Left kidney (tissue), 1 donor: ENCODE measurements at regions not wholly inside any gene's neighbourhood (a gene's known extent, or its start where the extent isn't known, plus 50 kb on each side); places are given as distances from the start of the nearest gene placed in this dataset.
"Not testable (repeated sequence)": the region's sequence is repeated elsewhere in the genome, so short reads cannot be mapped to it uniquely, and the experiment has no call there.

ENCODE experiments used
- DNase-seq: peaks from one replicate; pipeline ENCODE4 v3.0.0-alpha.2; 2013

DNA sequence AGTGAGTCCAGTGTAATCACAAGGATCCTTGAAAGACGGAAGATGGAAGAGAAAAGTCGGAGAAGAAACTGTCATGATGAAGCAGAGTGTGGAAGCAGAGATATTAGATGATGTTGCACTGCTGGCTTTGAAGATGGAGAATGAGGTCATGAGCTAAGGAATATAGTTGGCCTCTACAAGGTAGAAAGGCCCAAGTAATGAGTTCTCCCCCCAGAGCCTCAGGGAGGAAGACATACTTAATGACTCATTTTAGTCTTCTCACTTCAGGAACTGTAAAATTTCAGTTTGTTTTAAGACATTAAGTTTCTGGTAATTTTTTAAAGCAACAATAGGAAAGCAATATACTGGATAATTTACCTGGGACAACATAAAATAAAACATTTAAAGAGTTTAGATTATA is 1331.5 kb upstream of the PCDH20 start:
- DNase-seq, result no peak

DNA sequence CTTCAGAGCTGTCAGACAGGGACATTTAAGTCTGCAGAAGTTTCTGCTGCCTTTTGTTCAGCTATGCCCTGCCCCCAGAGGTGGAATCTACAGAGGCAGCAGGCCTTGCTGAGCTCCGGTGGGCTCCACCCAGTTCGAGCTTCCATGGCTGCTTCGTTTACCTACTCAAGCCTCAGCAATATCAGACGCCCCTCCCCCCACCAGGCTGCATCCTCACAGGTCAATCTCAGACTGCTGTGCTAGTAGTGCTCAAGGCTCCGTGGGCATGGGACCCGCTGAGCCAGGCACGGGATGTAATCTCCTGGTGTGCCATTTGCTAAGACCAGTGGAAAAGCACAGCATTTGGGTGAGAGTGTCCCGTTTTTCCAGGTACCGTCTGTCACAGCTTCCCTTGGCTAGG is 1314.1 kb upstream of the PCDH20 start:
- DNase-seq, result not testable (repeated sequence)

DNA sequence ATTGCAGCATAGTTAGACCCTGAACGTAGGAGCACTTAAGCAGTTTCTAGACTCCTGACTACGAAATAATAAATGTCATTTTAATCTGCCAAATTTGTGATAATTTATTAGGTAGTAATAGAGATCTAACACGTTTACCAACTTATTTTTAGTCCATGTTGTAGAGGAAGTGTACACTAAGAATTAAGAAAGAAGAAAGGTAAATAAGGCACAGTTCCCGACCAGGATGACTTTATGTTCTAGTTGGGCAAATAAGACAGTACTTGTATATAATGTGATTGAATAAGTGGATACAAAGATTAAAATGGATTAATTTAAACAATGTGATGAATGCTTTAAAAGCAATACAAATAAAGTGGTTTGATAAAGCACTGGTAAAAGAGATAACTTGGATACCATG is 1306.2 kb upstream of the PCDH20 start:
- no peak for DNase-seq

DNA sequence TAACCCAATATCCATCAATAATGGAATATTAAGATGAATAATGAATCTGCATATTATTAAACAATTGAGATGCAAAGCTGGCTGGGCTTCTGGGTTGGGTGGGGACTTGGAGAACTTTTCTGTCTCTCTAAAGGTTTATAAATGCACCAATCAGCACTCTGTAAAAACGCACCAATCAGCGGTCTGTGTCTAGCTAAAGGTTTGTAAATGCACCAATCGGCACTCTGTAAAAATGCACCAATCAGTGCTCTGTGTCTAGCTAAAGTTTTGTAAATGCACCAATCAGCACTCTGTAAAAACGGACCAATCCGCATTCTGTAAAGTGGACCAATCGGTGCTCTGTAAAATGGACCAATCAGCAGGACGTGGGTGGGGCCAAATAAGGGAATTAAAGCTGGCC is 1296.3 kb upstream of the PCDH20 start:
- not testable (repeated sequence) for DNase-seq

DNA sequence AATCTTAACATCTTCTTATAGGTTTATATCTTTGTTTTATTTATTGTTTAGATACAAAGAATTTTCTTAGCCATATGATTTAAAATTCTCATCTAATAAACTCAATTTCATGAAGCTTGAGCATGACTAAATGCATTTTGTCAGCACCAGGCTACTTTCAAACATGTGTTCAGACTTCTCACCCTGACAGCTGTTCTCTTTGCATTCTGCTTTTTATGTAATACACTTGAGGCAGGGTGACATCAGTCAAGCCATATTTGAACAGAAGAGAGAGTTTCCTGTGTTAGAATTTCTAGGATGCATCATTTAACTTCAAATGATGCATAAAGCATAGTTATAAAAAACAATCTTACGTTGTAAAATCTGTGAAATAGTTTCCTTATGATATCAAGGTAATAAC is 1295.1 kb upstream of the PCDH20 start:
- no peak for DNase-seq

DNA sequence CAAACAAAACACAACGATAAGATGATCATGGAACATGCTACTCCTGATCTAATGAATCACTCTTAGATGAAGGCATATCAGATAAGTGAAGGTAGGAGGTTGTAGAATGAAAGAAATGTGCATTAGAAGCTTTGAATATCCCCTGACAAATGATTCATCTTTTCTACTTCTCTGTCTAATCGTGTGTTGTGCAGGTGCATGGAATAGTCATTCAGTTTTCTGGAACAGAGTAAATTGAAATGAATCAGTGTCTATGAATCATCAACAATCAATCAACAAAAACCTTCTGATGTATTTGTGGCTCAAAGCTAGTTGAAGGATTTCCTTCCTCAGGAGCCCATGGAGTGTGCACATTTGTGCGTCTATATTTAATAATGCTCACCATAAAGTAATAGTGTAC is 1290.4 kb upstream of the PCDH20 start:
- no peak for DNase-seq

DNA sequence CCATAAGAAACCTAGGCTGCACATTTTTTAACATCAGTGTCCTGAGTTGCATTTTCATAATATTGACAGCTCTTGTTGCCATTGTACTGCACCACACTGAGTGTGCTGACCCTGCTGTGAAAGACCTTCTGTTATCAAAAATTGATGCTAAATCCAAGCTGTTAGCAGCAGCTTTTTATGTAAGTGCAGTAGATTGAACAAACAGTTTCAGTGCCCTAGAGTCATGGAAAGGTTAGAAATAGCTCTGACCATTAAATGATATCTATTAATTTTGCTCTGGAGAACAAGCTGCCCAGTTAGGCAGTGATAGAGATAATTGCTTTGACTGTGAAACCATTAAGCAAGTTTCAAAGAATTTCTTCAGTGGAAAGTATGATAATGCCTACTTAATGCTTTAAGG is 1289.2 kb upstream of the PCDH20 start:
- DNase-seq, result no peak

DNA sequence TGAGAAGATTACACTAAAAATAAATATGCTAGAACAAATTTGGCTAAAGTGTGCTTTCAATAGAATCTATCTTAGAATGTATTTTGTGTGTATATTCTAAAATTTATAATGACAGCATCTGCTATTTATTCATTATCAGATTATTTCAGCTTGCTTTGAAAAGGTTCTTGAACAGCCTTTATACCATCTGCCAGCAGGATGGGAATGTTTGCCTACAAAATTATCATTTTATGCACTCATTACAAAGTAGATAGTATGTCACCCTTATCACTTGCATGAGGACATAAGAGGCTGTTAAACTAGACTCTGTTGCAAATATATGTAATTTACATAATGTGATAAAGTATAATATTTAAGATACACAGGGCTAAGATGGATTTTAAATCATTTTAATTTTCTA is 1286.9 kb upstream of the PCDH20 start:
- DNase-seq, result no peak

DNA sequence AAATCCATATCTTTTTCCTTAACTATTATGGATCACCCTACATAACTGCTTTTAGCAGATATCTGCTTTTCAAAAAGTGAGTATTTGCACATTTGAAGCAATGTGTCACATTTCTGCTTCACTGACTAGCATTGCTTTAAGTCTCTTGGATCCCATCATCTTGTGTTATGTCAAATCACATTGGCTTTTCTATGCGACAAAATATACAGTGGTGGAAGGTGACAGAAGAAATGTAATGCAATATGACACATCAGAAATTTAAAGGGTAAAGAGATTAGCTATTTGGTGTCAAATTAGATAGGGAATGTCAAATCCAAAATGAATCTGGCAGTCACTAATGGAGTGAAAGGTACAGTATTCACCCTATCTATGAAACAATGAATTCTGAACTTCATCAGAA is 1282.1 kb upstream of the PCDH20 start:
- no peak for DNase-seq

DNA sequence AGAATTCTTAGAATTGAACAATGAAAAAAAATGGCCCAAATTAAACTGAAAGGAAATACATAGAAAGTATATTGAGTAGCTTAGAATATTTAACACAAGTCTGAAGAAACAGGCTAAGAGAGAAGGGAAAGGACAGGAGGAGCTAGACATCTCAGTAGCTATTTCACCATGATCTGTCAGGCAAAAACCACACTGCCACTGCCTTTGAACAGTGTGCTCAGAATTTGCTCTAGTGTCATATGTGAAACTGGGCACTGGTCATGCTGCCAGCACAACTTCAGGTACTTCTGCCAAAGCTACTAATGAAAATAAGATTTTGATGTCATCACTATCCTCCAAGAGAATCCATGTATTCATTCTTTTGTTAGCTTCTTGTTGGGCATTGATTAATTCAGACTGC is 1280.8 kb upstream of the PCDH20 start:
- no peak for DNase-seq

DNA sequence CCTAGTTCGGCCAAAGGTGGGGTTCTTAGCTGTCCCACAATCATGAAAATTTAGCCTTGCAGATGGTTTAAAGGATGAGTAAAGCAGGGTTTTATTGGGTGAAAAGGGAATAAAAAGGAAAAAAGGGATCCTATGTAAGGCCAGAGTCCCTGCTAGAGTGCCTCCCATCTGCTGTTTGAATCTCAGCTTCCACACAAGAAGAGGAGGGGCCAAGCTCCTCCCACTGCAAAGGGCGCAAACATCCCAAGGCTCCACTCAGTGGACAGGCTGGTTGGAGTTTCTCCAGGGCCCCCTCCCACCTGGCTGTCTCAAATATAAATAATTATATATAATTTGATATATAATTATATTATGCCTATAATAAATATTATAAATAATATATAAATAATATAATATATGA is 1272.1 kb upstream of the PCDH20 start:
- DNase-seq, result no peak

DNA sequence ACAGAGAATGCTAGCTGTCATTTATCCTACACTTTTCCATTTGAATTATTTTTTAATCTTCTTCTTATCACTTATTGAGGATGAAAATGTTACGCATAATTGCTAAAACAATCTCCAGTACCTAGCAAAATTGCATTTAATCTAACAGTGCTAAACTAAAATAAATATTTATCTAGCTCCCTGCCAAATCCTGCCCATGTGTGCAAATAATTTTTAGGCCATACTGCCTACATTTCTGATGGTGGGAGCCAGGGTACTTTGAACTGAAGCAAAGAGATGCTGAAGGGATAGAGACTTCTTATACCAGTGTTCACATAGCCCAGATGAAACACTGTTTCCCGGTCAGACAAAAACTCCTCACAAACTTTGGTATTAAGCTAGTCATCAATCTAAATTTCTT is 1268.7 kb upstream of the PCDH20 start:
- DNase-seq, result no peak

DNA sequence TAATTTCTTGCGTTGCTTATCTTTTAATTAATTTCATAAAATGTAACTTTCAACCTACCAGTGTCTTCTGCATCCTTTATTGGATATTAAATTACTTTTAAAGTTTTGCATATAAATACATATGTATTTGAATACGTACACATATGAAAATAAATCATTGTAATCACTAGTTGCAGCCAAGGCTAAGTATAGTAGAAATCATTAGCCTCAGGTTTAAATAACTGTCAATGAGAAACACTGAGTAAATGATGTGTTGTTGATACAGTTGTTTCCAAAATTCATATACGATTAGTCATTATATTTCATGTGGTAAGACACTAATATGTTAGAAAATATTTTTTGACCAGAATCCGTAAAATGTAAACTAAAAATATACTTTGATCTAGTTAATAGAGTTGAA is 1267.1 kb upstream of the PCDH20 start:
- no peak for DNase-seq

DNA sequence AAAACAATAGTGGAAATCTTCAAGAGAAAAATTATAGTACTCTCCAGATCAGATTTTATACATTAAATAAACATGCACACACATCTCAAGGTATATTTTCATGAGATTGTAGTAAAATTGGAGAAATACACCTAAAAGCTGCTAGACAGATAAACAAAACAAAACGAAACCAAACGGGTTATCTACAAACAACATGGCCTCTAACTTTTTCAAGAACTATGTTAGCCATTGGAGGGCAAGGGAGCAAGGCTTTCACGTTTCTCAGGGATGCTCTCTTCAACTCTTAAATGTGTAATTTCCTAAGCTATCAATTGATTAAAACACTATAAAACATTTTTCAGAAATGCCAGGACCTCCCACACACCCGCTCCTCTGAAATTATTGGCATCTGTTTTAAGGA is 1262.4 kb upstream of the PCDH20 start:
- no peak for DNase-seq

DNA sequence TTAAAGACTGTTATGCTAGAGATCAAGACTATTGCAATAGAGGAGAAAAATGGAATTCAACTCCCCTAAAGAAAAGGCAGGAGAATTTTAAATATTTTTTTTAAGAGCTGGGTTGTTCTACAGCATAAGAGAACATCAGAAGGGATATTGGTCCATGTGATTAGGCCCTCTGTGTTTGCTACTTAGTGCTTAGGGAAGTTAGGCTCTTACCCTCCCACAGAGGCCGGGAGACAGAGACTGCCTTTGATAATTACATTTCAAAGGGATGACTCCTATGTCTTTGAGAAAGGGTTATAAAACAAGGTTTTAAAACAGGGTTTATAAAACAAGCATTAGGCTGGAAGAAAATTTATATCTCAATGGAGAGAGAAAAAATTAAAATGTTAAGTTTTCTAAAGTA is 1248.1 kb upstream of the PCDH20 start:
- DNase-seq, result no peak

DNA sequence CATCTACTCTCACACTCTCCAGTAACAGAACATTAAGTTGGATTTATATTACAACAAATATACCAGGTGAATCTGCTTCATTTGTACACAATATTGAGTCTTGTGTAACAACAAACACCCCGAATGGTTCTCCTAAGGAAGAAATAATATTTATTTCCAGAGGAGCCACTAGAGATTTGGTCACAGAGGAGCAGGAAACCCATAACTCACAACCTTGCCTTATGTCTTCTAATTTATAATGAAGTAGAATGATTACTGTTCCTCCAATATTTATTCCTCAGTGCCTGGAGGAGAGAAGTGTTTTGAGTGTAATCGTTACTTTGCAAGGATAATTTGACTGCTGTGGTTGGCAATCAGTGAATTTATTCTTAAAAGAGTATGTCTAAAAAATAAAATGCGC is 1243.7 kb upstream of the PCDH20 start:
- DNase-seq, result no peak

DNA sequence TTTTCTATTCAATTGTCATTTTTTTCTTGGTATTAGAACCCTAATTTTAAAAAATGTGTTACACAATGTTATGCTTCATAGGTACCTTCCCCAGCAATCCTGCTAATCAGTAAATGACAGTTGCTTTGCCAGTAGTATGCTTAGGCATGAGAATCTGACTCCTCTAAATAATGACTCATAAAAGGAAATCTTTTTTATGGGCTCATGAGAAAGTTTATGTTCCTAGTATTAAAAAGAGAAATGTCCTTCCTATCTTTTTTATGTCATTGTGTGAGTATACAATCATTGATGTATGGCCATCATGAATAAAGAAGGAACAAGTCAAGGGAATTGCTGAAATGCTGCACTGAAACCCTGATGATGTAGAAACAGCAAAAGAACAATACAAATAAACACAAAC is 1237.7 kb upstream of the PCDH20 start:
- no peak for DNase-seq

DNA sequence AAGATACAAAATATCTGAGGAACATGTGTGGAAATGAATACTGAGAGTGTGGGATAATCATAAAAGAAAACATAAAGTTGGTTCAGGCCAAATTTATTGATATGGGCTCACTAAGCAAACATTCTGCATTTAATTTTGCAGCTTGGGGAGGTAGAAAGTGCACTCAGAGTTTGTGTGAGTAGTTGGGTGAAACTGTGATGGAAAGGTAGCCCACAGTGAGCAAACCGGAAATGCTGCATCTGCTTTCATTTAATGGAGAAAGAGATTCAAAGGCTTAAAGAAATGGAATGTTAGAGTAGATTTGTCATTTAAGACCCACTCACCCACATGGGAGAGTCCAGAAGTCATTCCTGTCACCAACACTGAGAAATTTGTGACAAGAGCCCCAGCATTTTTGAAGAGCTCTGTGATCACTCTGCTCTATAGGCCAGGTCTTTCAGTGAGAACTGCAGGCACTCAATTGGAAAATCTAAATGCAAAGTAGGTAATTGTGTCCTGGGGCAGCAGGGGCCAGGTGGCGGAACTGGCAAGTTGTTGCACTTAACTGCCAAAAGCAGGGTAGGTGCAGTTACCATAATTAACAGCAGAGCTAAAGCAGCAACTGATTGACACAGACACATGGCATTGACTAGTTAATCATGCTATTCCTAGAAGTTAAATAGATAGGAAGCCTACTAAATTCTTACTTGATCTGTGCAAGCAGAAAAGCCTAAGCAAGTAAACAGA is 1228.3 kb upstream of the PCDH20 start:
- DNase-seq, result peak; percentile 3

DNA sequence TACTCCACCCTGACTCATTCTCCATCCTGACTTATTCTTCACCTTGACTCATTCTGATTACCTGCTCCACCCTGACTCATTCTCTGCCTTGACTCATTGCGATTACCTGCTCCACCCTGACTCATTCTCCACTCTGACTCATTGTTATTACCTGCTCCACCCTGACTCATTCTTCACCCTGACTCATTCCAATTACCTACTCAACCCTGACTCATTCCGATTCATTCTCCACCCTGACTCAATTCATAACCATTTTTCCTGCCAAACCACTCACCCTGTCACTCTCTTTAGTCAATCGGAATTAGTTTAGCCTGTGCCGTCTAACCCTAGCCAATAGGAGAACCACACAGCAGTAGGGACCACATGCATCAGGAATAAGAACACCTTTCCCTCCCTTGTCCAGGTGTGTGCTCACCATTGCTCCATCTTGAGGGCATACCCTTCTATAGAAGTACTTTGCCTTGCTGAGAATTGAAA is 1227.4 kb upstream of the PCDH20 start:
- no peak for DNase-seq

DNA sequence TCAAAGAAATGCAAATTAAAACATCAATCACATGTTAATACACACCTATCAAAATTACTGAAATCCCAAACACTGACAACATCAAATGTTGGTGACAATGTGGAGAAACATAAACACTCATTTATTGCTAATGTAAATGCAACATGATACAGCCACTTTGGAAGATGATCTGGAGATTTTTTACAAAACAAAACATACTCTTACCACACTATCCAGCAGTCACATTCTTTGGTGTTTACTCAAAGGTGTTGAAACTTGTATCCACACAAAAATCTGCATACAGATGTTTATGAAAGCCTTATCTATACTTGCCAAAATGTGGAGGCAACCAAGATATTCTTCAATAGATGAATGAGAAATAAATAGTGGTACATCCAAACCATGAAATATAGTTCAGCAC is 1219.5 kb upstream of the PCDH20 start:
- no peak for DNase-seq

DNA sequence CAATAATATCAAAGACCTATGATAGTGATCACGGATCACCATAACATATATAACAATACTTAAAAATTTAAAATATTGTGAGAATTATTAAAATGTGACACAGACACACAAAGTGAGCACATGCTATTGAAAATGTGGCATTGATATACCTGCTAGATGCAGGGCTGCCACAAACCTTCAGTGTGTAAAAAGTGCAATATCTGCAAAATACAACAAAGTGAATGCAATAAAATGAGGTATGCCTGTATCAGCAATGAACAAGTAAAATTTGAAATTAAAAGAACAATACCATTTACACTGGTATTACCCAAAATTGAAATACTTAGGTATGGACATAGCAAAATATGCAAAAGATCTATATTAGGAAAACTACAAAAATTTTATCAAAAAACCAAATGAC is 1217.8 kb upstream of the PCDH20 start:
- DNase-seq, result no peak

DNA sequence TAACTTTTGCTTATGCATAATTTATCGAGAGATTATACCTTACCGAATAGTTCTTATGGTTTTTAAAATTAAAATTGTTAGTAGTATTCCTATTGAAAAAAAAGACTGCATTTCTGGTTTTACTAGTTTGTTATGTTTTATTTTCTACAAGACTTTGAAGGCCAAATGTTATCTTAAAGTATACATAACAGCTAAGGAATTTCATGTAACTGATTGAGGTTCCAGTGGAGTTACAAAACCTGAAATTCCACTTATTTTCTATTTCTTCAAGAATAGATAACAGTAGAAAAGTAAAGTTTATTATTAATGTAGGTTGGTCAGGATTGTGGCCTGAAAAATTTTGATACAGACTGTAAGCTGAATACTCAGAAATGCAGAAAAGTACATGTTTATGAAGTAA is 1216.0 kb upstream of the PCDH20 start:
- no peak for DNase-seq

DNA sequence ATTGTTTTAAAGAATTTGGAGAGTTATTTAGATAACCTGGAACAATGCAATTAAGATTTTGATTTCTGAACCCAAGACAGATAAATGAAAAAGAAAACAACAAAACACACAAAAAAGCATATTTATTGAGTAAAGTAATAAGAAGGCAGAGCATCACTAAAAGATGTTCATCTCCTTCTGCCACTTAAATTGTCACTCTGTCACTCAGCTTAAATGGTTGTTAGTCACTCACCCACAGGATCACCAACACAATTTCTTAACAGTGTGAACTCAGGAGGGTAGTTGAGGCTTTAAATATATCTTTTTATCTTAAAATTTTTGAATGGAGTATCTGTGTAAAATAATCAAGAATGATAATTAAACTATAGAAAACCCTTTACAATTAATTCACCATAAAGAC is 1215.5 kb upstream of the PCDH20 start:
- DNase-seq, result no peak

DNA sequence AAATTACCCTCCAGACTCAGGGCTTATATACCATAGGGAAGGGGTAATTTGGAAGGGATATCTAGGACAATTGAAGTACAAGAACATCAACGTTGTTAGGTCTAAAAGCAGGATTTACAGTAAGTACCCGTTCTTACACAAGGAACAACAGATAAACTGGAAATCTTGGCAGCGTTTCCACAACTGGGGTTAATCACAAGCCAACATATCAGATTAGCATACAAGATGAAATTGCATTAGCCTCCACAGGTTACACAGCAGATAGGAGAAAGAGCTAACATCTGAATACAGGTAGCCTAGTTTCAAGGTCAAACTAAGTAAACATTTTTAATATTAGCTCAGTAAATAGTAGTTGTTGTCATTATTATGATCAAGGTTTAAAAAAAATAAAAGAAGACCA is 1214.0 kb upstream of the PCDH20 start:
- no peak for DNase-seq

DNA sequence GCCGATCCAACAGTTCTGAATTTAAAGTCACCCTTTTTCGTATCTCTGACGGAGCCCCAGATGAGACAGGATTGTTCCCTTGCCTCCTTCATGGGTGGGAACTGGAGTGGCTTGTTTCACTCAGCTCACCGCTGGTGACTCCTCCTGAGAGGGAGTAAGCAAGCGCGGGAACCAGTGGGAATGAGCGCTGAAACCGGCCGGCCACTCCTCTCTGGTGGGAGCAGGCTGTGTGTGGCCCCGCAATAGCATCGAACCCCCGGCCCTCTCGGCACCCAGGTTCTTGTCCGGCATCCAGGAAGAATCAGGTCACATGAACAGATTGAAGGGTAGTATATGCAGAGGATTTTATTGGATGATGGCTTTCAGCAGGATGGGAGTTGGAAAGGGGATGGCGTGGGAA is 1211.6 kb upstream of the PCDH20 start:
- no peak for DNase-seq
